Mesendoderm (in vitro differentiated cells): ENCODE measurements at regions not wholly inside any gene's neighbourhood (a gene's known extent, or its start where the extent isn't known, plus 50 kb on each side); places are given as distances from the start of the nearest gene placed in this dataset.

Experiments used
- DNase-seq: peaks from one replicate; pipeline ENCODE4 v3.0.0; 2013
- H2AK5ac ChIP-seq: 2 replicates; pipeline ENCODE4 v1.6.1; 2013; ENCODE audit warnings: low read length, inconsistent platforms
- H2BK120ac ChIP-seq: 2 replicates; pipeline ENCODE4 v1.6.1; 2013; ENCODE audit warnings: low read depth, mild to moderate bottlenecking, low read length, moderate library complexity, mixed read lengths
- H2BK15ac ChIP-seq: replicated peaks from 2 replicates; pipeline ENCODE4 v1.6.1; 2013; ENCODE audit warnings: low read depth, mild to moderate bottlenecking, moderate library complexity
- H2BK5ac ChIP-seq: 2 replicates; pipeline ENCODE4 v1.6.1; 2013; ENCODE audit warnings: low read length, inconsistent platforms
- H3K18ac ChIP-seq: 2 replicates; pipeline ENCODE4 v1.6.1; 2013; ENCODE audit warnings: mild to moderate bottlenecking, low read length, mixed read lengths
- H3K23ac ChIP-seq: one replicate; pipeline ENCODE4 v1.6.1; 2013; ENCODE audit warnings: low read length
- H3K27ac ChIP-seq: 2 replicates; pipeline ENCODE4 v1.5.1; 2013; ENCODE audit warnings: low read depth, mild to moderate bottlenecking, inconsistent platforms, low read length, moderate library complexity
- H3K27me3 ChIP-seq: 2 replicates; pipeline ENCODE4 v1.6.1; 2013; ENCODE audit warnings: low read length, control low read depth, mild to moderate bottlenecking, inconsistent platforms; ENCODE audit not compliant: insufficient read depth, poor library complexity
- H3K36me3 ChIP-seq: 2 replicates; pipeline ENCODE4 v1.6.1; 2013; ENCODE audit warnings: low read length, inconsistent platforms; ENCODE audit not compliant: control insufficient read depth, insufficient read depth
- H3K4ac ChIP-seq: one replicate; pipeline ENCODE4 v1.6.1; 2013; ENCODE audit warnings: low read depth, mild to moderate bottlenecking, low read length, moderate library complexity
- H3K4me1 ChIP-seq: 2 replicates; pipeline ENCODE4 v1.6.1; 2013; ENCODE audit warnings: low read depth, low read length, inconsistent platforms; ENCODE audit not compliant: control insufficient read depth
- H3K4me2 ChIP-seq: 2 replicates; pipeline ENCODE4 v1.6.1; 2013; ENCODE audit warnings: low read length
- H3K4me3 ChIP-seq: 2 replicates; pipeline ENCODE4 v1.5.1; 2013; ENCODE audit warnings: mild to moderate bottlenecking, low read length
- H3K56ac ChIP-seq: one replicate; pipeline ENCODE4 v1.6.1; 2013; ENCODE audit warnings: low read length
- H3K79me1 ChIP-seq: 2 replicates; pipeline ENCODE4 v1.6.1; 2013; ENCODE audit warnings: low read length, inconsistent platforms
- H3K79me2 ChIP-seq: 2 replicates; pipeline ENCODE4 v1.6.1; 2013; ENCODE audit warnings: mild to moderate bottlenecking, low read length; ENCODE audit not compliant: control insufficient read depth, insufficient read depth
- H3K9ac ChIP-seq: 2 replicates; pipeline ENCODE4 v1.6.1; 2013; ENCODE audit warnings: low read length, inconsistent platforms
- H4K5ac ChIP-seq: one replicate; pipeline ENCODE4 v1.6.1; 2013; ENCODE audit warnings: low read length
- H4K8ac ChIP-seq: one replicate; pipeline ENCODE4 v1.6.1; 2013; ENCODE audit warnings: low read depth, mild to moderate bottlenecking, control low read depth, low read length, moderate library complexity
- WGBS: extraction: QIAGEN DNeasy Blood & Tissue Kit; methylation state at CpG from one replicate; pipeline ENCODE4 v1.1.7; 2013; ENCODE audit warnings: low lambda C conversion rate, missing lambda C conversion rate; ENCODE audit not compliant: insufficient coverage; ENCODE audit errors: extremely low coverage; 5-methylcytosine and 5-hydroxymethylcytosine counted together

- no peak overlapping the region for H3K27ac ChIP-seq
- no peaks in the 10 kb centered on the region for H3K4me1 ChIP-seq
- no peaks in the 10 kb centered on the region for H3K27me3 ChIP-seq
- H3K4me3 ChIP-seq = no peak overlapping the region
- DNase-seq = no peak
- H3K4me2 ChIP-seq = no peak overlapping the region
- no peaks in the 10 kb centered on the region for H3K79me2 ChIP-seq
- no peak overlapping the region for H2BK120ac ChIP-seq
- no peak overlapping the region for H2BK15ac ChIP-seq
- H4K8ac ChIP-seq = no peak overlapping the region
- H3K4ac ChIP-seq = no peak overlapping the region
- no peak overlapping the region for H4K5ac ChIP-seq
- no peaks in the 10 kb centered on the region for H3K79me1 ChIP-seq
- H2AK5ac ChIP-seq = no peak overlapping the region
- no CpG with 5 or more reads among the region's 3 CpGs for WGBS
- no peaks in the 10 kb centered on the region for H3K36me3 ChIP-seq
- no peak overlapping the region for H3K18ac ChIP-seq
- no peak overlapping the region for H3K23ac ChIP-seq
- H3K56ac ChIP-seq = no peak overlapping the region
- H3K9ac ChIP-seq = no peak overlapping the region
- H2BK5ac ChIP-seq = no peak overlapping the region
Measured at GRCh38 chr4:188941524-188942119, 802.4 kb downstream of the TRIML1 start.

GRCh38 chr4:188942606-188943005 lies 803.4 kb downstream of the TRIML1 start:
- Histone ChIP-seq H4K5ac (no peak overlapping the region), H3K79me1 (no peaks in the 10 kb centered on the region), H3K23ac (no peak overlapping the region), H2BK15ac (no peak overlapping the region), H4K8ac (no peak overlapping the region), H2BK5ac (no peak overlapping the region), H3K18ac (no peak overlapping the region), H3K79me2 (no peaks in the 10 kb centered on the region), H3K4me2 (no peak overlapping the region), H2BK120ac (no peak overlapping the region), H3K4me1 (no peaks in the 10 kb centered on the region), H3K27me3 (no peaks in the 10 kb centered on the region), H2AK5ac (no peak overlapping the region), H3K9ac (no peak overlapping the region), H3K4ac (no peak overlapping the region), H3K4me3 (no peak overlapping the region), H3K27ac (no peak overlapping the region), H3K56ac (no peak overlapping the region), H3K36me3 (no peaks in the 10 kb centered on the region)
- WGBS = no CpG with 5 or more reads among the region's 3 CpGs
- DNase-seq = no peak

GRCh38 chr4:188949596-188949995 lies 810.4 kb downstream of the TRIML1 start:
- Histone ChIP-seq H3K18ac (no peak overlapping the region), H3K4me1 (no peaks in the 10 kb centered on the region), H3K56ac (no peak overlapping the region), H3K36me3 (no peaks in the 10 kb centered on the region), H2AK5ac (no peak overlapping the region), H3K4ac (no peak overlapping the region), H4K5ac (no peak overlapping the region), H3K27ac (no peak overlapping the region), H2BK5ac (no peak overlapping the region), H2BK120ac (no peak overlapping the region), H3K4me3 (no peak overlapping the region), H4K8ac (no peak overlapping the region), H3K4me2 (no peak overlapping the region), H3K79me1 (no peaks in the 10 kb centered on the region), H2BK15ac (no peak overlapping the region), H3K23ac (no peak overlapping the region), H3K9ac (no peak overlapping the region), H3K27me3 (no peaks in the 10 kb centered on the region), H3K79me2 (no peaks in the 10 kb centered on the region)
- WGBS = no CpG with 5 or more reads among the region's 4 CpGs
- no peak for DNase-seq

- Histone ChIP-seq H3K56ac (no peak overlapping the region), H3K18ac (no peak overlapping the region), H3K4me3 (no peak overlapping the region), H3K9ac (no peak overlapping the region), H3K23ac (no peak overlapping the region), H3K27me3 (no peaks in the 10 kb centered on the region), H3K4me2 (no peak overlapping the region), H2BK5ac (no peak overlapping the region), H2BK15ac (no peak overlapping the region), H2BK120ac (no peak overlapping the region), H4K5ac (no peak overlapping the region), H3K4me1 (no peaks in the 10 kb centered on the region), H4K8ac (no peak overlapping the region), H3K27ac (no peak overlapping the region), H3K79me2 (no peaks in the 10 kb centered on the region), H2AK5ac (no peak overlapping the region), H3K79me1 (no peaks in the 10 kb centered on the region), H3K36me3 (no peaks in the 10 kb centered on the region), H3K4ac (no peak overlapping the region)
- DNase-seq = no peak
- no CpG with 5 or more reads among the region's 2 CpGs for WGBS
Measured at GRCh38 chr4:188955066-188955465, 815.8 kb downstream of the TRIML1 start.

- Histone ChIP-seq H3K27me3 (no peaks in the 10 kb centered on the region), H3K4me2 (no peak overlapping the region), H4K8ac (no peak overlapping the region), H3K27ac (no peak overlapping the region), H3K4me3 (no peak overlapping the region), H3K23ac (no peak overlapping the region), H3K4me1 (no peaks in the 10 kb centered on the region), H3K18ac (no peak overlapping the region), H2BK5ac (no peak overlapping the region), H3K36me3 (no peaks in the 10 kb centered on the region), H3K79me1 (no peaks in the 10 kb centered on the region), H3K56ac (no peak overlapping the region), H3K79me2 (no peaks in the 10 kb centered on the region), H2BK120ac (no peak overlapping the region), H4K5ac (no peak overlapping the region), H2AK5ac (no peak overlapping the region), H3K9ac (no peak overlapping the region), H3K4ac (no peak overlapping the region), H2BK15ac (no peak overlapping the region)
- WGBS = no CpG with 5 or more reads among the region's 4 CpGs
- no peak for DNase-seq
Measured at GRCh38 chr4:188956566-188956965, 817.3 kb downstream of the TRIML1 start.

GRCh38 chr4:188958346-188958745 lies 819.1 kb downstream of the TRIML1 start:
- Histone ChIP-seq H4K8ac (no peak overlapping the region), H3K18ac (no peak overlapping the region), H3K79me2 (no peaks in the 10 kb centered on the region), H2AK5ac (no peak overlapping the region), H3K56ac (no peak overlapping the region), H3K27ac (no peak overlapping the region), H4K5ac (no peak overlapping the region), H3K23ac (no peak overlapping the region), H3K79me1 (no peaks in the 10 kb centered on the region), H3K4me1 (no peaks in the 10 kb centered on the region), H3K36me3 (no peaks in the 10 kb centered on the region), H3K4me3 (no peak overlapping the region), H3K4me2 (no peak overlapping the region), H3K9ac (no peak overlapping the region), H2BK15ac (no peak overlapping the region), H2BK5ac (no peak overlapping the region), H3K4ac (no peak overlapping the region), H3K27me3 (no peaks in the 10 kb centered on the region), H2BK120ac (no peak overlapping the region)
- no peak for DNase-seq
